ENCODE measurements at regions not wholly inside any gene's neighbourhood (a gene's known extent, or its start where the extent isn't known, plus 50 kb on each side); places are given as distances from the start of the nearest gene placed in this dataset.

DNA sequence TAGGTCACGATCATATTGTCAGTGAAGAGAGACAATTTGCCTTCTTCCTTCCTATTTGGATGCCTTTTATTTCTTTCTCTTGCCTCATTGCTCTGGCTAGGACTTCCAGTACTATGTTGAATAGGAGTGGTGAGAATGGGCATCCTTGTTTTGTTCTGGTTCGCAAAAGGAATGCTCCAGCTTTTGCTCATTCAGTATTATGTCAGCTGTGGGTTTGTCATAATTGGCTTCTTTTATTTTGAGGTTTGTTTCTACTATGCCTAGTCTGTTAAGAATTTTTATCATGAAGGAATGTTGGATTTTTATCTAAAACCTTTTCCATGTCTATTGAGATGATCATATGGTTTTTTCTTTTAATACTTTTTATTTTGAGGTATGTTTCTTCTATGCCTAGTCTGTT, 152.3 kb upstream of the MAD2L1 start:
- Histone ChIP-seq H3K56ac (ENCODE audit: low read length) (no peak overlapping the region), H3K79me1 (ENCODE audit: low read length) (no peaks in the 10 kb centered on the region), H3K27me3 (ENCODE audit: insufficient read depth, low read length, poor library complexity) (no peaks in the 10 kb centered on the region), H3K79me2 (ENCODE audit: control insufficient read depth, insufficient read depth, low read length) (no peaks in the 10 kb centered on the region), H3K4ac (ENCODE audit: low read depth, low read length) (no peak overlapping the region), H3K18ac (ENCODE audit: low read length) (no peak overlapping the region), H2BK15ac (replicated peaks; ENCODE audit: low read depth) (no peak overlapping the region), H2BK5ac (ENCODE audit: low read length) (no peak overlapping the region), H2BK120ac (ENCODE audit: low read depth, low read length) (no peak overlapping the region), H3K23ac (ENCODE audit: low read length) (no peak overlapping the region), H4K5ac (ENCODE audit: low read length) (no peak overlapping the region), H4K8ac (ENCODE audit: low read depth, low read length) (no peak overlapping the region), H3K27ac (ENCODE audit: low read depth, low read length) (no peak overlapping the region), H2AK5ac (ENCODE audit: low read length) (no peak overlapping the region), H3K4me3 (ENCODE audit: low read length) (no peak overlapping the region), H3K4me1 (ENCODE audit: control insufficient read depth, low read depth, low read length) (no peaks in the 10 kb centered on the region), H3K4me2 (ENCODE audit: low read length) (no peak overlapping the region), H3K36me3 (ENCODE audit: control insufficient read depth, insufficient read depth, low read length) (no peaks in the 10 kb centered on the region), H3K9ac (ENCODE audit: low read length) (no peak overlapping the region)
- WGBS (ENCODE audit: extremely low coverage, insufficient coverage, low lambda C conversion rate): no CpG with 5 or more reads among the region's 2 CpGs
- DNase-seq: no peak

- H3K4me2 ChIP-seq (ENCODE audit: low read length): no peak overlapping the region
- H3K4me3 ChIP-seq (ENCODE audit: low read length): no peak overlapping the region
- no peak overlapping the region for H2BK15ac ChIP-seq (replicated peaks; ENCODE audit: low read depth)
- no peak overlapping the region for H3K9ac ChIP-seq (ENCODE audit: low read length)
- H3K36me3 ChIP-seq (ENCODE audit: control insufficient read depth, insufficient read depth, low read length): no peaks in the 10 kb centered on the region
- no peak for DNase-seq
- no peak overlapping the region for H3K4ac ChIP-seq (ENCODE audit: low read depth, low read length)
- H3K27ac ChIP-seq (ENCODE audit: low read depth, low read length): no peak overlapping the region
- no peaks in the 10 kb centered on the region for H3K27me3 ChIP-seq (ENCODE audit: insufficient read depth, low read length, poor library complexity)
- H2BK5ac ChIP-seq (ENCODE audit: low read length): no peak overlapping the region
- no peak overlapping the region for H4K5ac ChIP-seq (ENCODE audit: low read length)
- no peak overlapping the region for H3K23ac ChIP-seq (ENCODE audit: low read length)
- no peaks in the 10 kb centered on the region for H3K79me1 ChIP-seq (ENCODE audit: low read length)
- no peaks in the 10 kb centered on the region for H3K4me1 ChIP-seq (ENCODE audit: control insufficient read depth, low read depth, low read length)
- no peak overlapping the region for H3K18ac ChIP-seq (ENCODE audit: low read length)
- H2BK120ac ChIP-seq (ENCODE audit: low read depth, low read length): no peak overlapping the region
- H4K8ac ChIP-seq (ENCODE audit: low read depth, low read length): no peak overlapping the region
- H2AK5ac ChIP-seq (ENCODE audit: low read length): no peak overlapping the region
- H3K56ac ChIP-seq (ENCODE audit: low read length): no peak overlapping the region
- H3K79me2 ChIP-seq (ENCODE audit: control insufficient read depth, insufficient read depth, low read length): no peaks in the 10 kb centered on the region
- no CpG with 5 or more reads among the region's 1 CpG for WGBS (ENCODE audit: extremely low coverage, insufficient coverage, low lambda C conversion rate)
Measured at GRCh38 chr4:120215350-120215749, 148.7 kb upstream of the MAD2L1 start.

- H4K8ac ChIP-seq (ENCODE audit: low read depth, low read length): no peak overlapping the region
- no CpG with 5 or more reads among the region's 4 CpGs for WGBS (ENCODE audit: extremely low coverage, insufficient coverage, low lambda C conversion rate)
- no peak overlapping the region for H3K18ac ChIP-seq (ENCODE audit: low read length)
- H3K79me1 ChIP-seq (ENCODE audit: low read length): no peaks in the 10 kb centered on the region
- peaks cover 2% of the 10 kb centered on the region for H3K27me3 ChIP-seq (ENCODE audit: insufficient read depth, low read length, poor library complexity)
- no peak overlapping the region for H3K9ac ChIP-seq (ENCODE audit: low read length)
- H3K23ac ChIP-seq (ENCODE audit: low read length): no peak overlapping the region
- no peak overlapping the region for H2AK5ac ChIP-seq (ENCODE audit: low read length)
- H3K79me2 ChIP-seq (ENCODE audit: control insufficient read depth, insufficient read depth, low read length): no peaks in the 10 kb centered on the region
- no peaks in the 10 kb centered on the region for H3K4me1 ChIP-seq (ENCODE audit: control insufficient read depth, low read depth, low read length)
- H3K4me2 ChIP-seq (ENCODE audit: low read length): no peak overlapping the region
- no peak overlapping the region for H3K4ac ChIP-seq (ENCODE audit: low read depth, low read length)
- no peak overlapping the region for H3K56ac ChIP-seq (ENCODE audit: low read length)
- DNase-seq: no peak
- H3K36me3 ChIP-seq (ENCODE audit: control insufficient read depth, insufficient read depth, low read length): no peaks in the 10 kb centered on the region
- no peak overlapping the region for H2BK15ac ChIP-seq (replicated peaks; ENCODE audit: low read depth)
- no peak overlapping the region for H4K5ac ChIP-seq (ENCODE audit: low read length)
- H2BK5ac ChIP-seq (ENCODE audit: low read length): no peak overlapping the region
- no peak overlapping the region for H3K27ac ChIP-seq (ENCODE audit: low read depth, low read length)
- H3K4me3 ChIP-seq (ENCODE audit: low read length): no peak overlapping the region
- H2BK120ac ChIP-seq (ENCODE audit: low read depth, low read length): no peak overlapping the region
Measured at GRCh38 chr4:120211408-120212015, 144.9 kb upstream of the MAD2L1 start.

GRCh38 chr4:120209706-120210105, 143.1 kb upstream of the MAD2L1 start:
- H3K4me2 ChIP-seq (ENCODE audit: low read length): no peak overlapping the region
- no peak overlapping the region for H3K18ac ChIP-seq (ENCODE audit: low read length)
- no peaks in the 10 kb centered on the region for H3K36me3 ChIP-seq (ENCODE audit: control insufficient read depth, insufficient read depth, low read length)
- no peak overlapping the region for H2BK5ac ChIP-seq (ENCODE audit: low read length)
- no peak overlapping the region for H2BK15ac ChIP-seq (replicated peaks; ENCODE audit: low read depth)
- no peak overlapping the region for H2BK120ac ChIP-seq (ENCODE audit: low read depth, low read length)
- no peak overlapping the region for H4K8ac ChIP-seq (ENCODE audit: low read depth, low read length)
- H3K4ac ChIP-seq (ENCODE audit: low read depth, low read length): no peak overlapping the region
- no peak overlapping the region for H2AK5ac ChIP-seq (ENCODE audit: low read length)
- no peaks in the 10 kb centered on the region for H3K4me1 ChIP-seq (ENCODE audit: control insufficient read depth, low read depth, low read length)
- no CpG with 5 or more reads among the region's 4 CpGs for WGBS (ENCODE audit: extremely low coverage, insufficient coverage, low lambda C conversion rate)
- H3K56ac ChIP-seq (ENCODE audit: low read length): no peak overlapping the region
- H3K23ac ChIP-seq (ENCODE audit: low read length): no peak overlapping the region
- peak; percentile 23 for DNase-seq
- H3K27me3 ChIP-seq (ENCODE audit: insufficient read depth, low read length, poor library complexity): peaks cover 2% of the 10 kb centered on the region
- no peaks in the 10 kb centered on the region for H3K79me1 ChIP-seq (ENCODE audit: low read length)
- H3K9ac ChIP-seq (ENCODE audit: low read length): no peak overlapping the region
- no peak overlapping the region for H3K27ac ChIP-seq (ENCODE audit: low read depth, low read length)
- H3K4me3 ChIP-seq (ENCODE audit: low read length): no peak overlapping the region
- no peaks in the 10 kb centered on the region for H3K79me2 ChIP-seq (ENCODE audit: control insufficient read depth, insufficient read depth, low read length)
- H4K5ac ChIP-seq (ENCODE audit: low read length): no peak overlapping the region

DNA sequence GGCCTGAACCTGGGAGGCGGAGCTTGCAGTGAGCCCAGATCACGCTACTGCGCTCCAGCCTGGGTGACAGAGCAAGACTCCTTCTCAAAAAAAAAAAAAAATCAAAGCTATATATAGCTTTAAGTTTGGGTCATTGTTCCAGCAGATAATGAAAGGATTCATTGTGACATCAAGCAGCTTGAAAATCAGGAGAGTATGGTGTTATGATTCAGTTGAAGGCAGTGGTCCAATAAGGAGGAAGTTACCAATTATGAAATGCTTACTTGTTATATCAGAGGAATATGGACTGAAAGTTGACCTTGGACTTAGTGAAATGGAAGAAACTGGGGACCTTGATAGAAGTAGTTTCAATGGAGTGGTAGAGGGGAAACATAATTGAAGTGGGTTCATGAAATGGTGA, 140.4 kb upstream of the MAD2L1 start:
- no peaks in the 10 kb centered on the region for H3K79me2 ChIP-seq (ENCODE audit: control insufficient read depth, insufficient read depth, low read length)
- no peak for DNase-seq
- H4K5ac ChIP-seq (ENCODE audit: low read length): no peak overlapping the region
- no peak overlapping the region for H2BK15ac ChIP-seq (replicated peaks; ENCODE audit: low read depth)
- H3K4me1 ChIP-seq (ENCODE audit: control insufficient read depth, low read depth, low read length): no peaks in the 10 kb centered on the region
- H3K23ac ChIP-seq (ENCODE audit: low read length): no peak overlapping the region
- peaks cover 2% of the 10 kb centered on the region for H3K27me3 ChIP-seq (ENCODE audit: insufficient read depth, low read length, poor library complexity)
- H2AK5ac ChIP-seq (ENCODE audit: low read length): no peak overlapping the region
- no peak overlapping the region for H3K27ac ChIP-seq (ENCODE audit: low read depth, low read length)
- no peak overlapping the region for H3K18ac ChIP-seq (ENCODE audit: low read length)
- H3K4ac ChIP-seq (ENCODE audit: low read depth, low read length): no peak overlapping the region
- no peak overlapping the region for H3K9ac ChIP-seq (ENCODE audit: low read length)
- no peak overlapping the region for H3K4me2 ChIP-seq (ENCODE audit: low read length)
- no peak overlapping the region for H3K4me3 ChIP-seq (ENCODE audit: low read length)
- no peak overlapping the region for H4K8ac ChIP-seq (ENCODE audit: low read depth, low read length)
- H2BK5ac ChIP-seq (ENCODE audit: low read length): no peak overlapping the region
- H3K36me3 ChIP-seq (ENCODE audit: control insufficient read depth, insufficient read depth, low read length): no peaks in the 10 kb centered on the region
- no CpG with 5 or more reads among the region's 3 CpGs for WGBS (ENCODE audit: extremely low coverage, insufficient coverage, low lambda C conversion rate)
- H3K79me1 ChIP-seq (ENCODE audit: low read length): no peaks in the 10 kb centered on the region
- H3K56ac ChIP-seq (ENCODE audit: low read length): no peak overlapping the region
- H2BK120ac ChIP-seq (ENCODE audit: low read depth, low read length): no peak overlapping the region

- Histone ChIP-seq H3K4me3 (ENCODE audit: low read length) (no peak overlapping the region), H2BK5ac (ENCODE audit: low read length) (no peak overlapping the region), H3K4ac (ENCODE audit: low read depth, low read length) (no peak overlapping the region), H3K27ac (ENCODE audit: low read depth, low read length) (no peak overlapping the region), H3K4me2 (ENCODE audit: low read length) (no peak overlapping the region), H2BK15ac (replicated peaks; ENCODE audit: low read depth) (no peak overlapping the region), H3K4me1 (ENCODE audit: control insufficient read depth, low read depth, low read length) (no peaks in the 10 kb centered on the region), H2AK5ac (ENCODE audit: low read length) (no peak overlapping the region), H4K8ac (ENCODE audit: low read depth, low read length) (no peak overlapping the region), H3K36me3 (ENCODE audit: control insufficient read depth, insufficient read depth, low read length) (no peaks in the 10 kb centered on the region), H2BK120ac (ENCODE audit: low read depth, low read length) (no peak overlapping the region), H4K5ac (ENCODE audit: low read length) (no peak overlapping the region), H3K56ac (ENCODE audit: low read length) (no peak overlapping the region), H3K27me3 (ENCODE audit: insufficient read depth, low read length, poor library complexity) (no peaks in the 10 kb centered on the region), H3K79me2 (ENCODE audit: control insufficient read depth, insufficient read depth, low read length) (no peaks in the 10 kb centered on the region), H3K79me1 (ENCODE audit: low read length) (no peaks in the 10 kb centered on the region), H3K18ac (ENCODE audit: low read length) (no peak overlapping the region), H3K9ac (ENCODE audit: low read length) (no peak overlapping the region), H3K23ac (ENCODE audit: low read length) (no peak overlapping the region)
- no CpG with 5 or more reads among the region's 2 CpGs for WGBS (ENCODE audit: extremely low coverage, insufficient coverage, low lambda C conversion rate)
- no peak for DNase-seq
Measured at GRCh38 chr4:120202222-120202621, 135.6 kb upstream of the MAD2L1 start.

All from mesendoderm (in vitro differentiated cells).